ENCODE measurements at regions not wholly inside any gene's neighbourhood (a gene's known extent, or its start where the extent isn't known, plus 50 kb on each side); places are given as distances from the start of the nearest gene placed in this dataset.
"Not testable (repeated sequence)": the region's sequence is repeated elsewhere in the genome, so short reads cannot be mapped to it uniquely, and the experiment has no call there.

DNA sequence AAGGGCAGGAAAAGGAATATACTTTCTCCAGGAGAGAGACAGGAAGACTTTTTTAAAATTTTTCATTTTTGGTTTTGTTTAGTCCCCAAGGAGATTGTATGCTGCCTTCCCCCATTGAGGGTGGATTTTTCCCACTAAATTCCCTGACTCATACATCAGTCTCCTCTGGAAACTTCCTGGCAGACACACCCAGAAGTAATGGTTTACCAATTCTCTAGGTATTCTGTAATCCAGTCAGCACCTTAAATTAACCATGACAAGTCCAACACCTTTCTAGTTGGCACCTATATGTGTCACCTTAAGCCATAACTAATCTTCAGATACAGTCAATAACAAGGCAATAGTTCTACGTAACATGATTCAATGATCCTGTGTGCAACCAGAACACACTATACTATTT lies 373.6 kb upstream of the NPAP1 start:
- not testable (repeated sequence) for H3K4me3 ChIP-seq (ENCODE audit: low read depth, low read length)

DNA sequence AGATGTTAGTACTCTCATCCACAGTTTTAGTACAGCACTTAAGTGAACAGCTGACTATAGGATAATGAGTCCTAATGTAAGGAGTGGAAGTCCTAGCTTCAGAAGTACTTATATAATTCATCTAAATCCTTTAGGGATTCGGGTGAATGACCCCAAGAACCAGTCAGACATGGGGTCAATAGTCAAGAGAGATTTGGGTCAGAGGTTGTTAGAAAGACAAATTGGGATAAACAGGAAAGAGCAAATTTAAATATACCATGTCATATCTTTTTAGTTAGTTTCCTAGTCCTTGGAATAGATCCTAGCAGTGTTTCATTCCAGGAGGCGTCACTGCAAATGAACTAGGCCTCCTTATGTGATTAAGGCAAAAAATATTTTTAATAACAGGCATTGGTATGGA lies 370.8 kb upstream of the NPAP1 start:
- H3K4me3 ChIP-seq (ENCODE audit: low read depth, low read length) = not testable (repeated sequence)

GRCh38 chr15:24305643-24306042 lies 369.9 kb upstream of the NPAP1 start:
- H3K4me3 ChIP-seq (ENCODE audit: low read depth, low read length) = not testable (repeated sequence)

DNA sequence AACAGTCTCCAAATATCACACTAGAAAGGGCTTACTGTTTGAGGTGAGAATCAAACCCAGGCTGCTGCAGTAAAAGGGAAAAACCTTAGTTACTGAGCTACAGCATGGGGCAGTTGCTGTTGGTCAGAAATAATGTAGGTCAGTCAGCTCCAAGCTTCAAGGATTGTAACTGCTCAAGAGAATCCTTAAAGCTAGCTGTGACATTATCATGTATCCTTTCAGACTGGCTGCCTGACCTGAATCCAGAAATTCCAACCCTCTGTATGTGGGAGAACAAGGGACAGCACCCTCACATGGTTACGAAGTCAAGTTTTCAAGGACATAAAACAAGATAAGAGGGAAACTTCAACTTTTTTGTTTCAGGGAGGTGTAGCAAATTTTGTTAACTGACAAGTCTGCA lies 365.9 kb upstream of the NPAP1 start:
- H3K4me3 ChIP-seq (ENCODE audit: low read depth, low read length) = not testable (repeated sequence)

- not testable (repeated sequence) for H3K4me3 ChIP-seq (ENCODE audit: low read depth, low read length)
Observed at GRCh38 chr15:24311692-24312091, 363.9 kb upstream of the NPAP1 start.

DNA sequence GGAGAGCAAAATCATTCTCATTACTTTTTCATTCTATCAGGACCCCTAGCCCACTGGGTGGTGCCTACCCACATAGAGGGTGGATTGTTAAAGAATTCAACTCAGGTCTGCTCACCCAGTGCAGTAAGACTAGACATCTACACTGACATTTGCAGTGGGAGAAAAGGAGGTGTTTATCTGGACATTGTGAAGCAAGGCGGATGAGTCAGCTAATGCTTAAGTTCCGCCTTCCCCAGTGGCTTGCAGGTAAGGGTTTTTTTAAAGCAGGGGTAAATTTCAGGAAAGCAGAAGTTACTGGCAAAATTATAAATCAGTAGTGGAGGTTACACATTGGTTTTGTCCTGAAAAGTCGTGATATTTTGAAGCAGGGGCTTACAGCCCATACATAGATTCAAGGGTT lies 359.2 kb upstream of the NPAP1 start:
- not testable (repeated sequence) for H3K4me3 ChIP-seq (ENCODE audit: low read depth, low read length)

GRCh38 chr15:24318981-24319380 lies 356.6 kb upstream of the NPAP1 start:
- H3K4me3 ChIP-seq (ENCODE audit: low read depth, low read length) = no peak overlapping the region

- H3K4me3 ChIP-seq (ENCODE audit: low read depth, low read length) = not testable (repeated sequence)
Observed at GRCh38 chr15:24324096-24324495, 351.5 kb upstream of the NPAP1 start.

DNA sequence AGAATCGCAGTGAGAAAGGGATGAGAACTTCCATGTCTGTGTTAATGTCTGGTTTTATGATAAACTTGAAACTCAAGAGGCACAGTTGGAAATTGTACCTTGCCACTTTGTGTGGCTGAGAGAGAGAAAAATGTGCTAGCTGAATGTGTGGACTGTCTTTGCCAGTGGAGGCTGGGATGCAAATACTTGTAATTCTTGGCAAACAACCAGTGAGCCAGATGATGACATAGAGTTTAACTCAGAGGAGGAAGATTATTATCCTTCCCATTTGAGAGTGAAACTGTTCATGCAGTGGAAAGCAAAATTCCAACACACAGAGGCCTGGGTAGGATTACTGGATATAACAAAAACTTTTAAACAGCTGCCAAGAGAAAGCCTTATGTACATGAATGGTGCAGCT lies 349.1 kb upstream of the NPAP1 start:
- H3K4me3 ChIP-seq (ENCODE audit: low read depth, low read length) = not testable (repeated sequence)

GRCh38 chr15:24331964-24332363 lies 343.6 kb upstream of the NPAP1 start:
- not testable (repeated sequence) for H3K4me3 ChIP-seq (ENCODE audit: low read depth, low read length)

- not testable (repeated sequence) for H3K4me3 ChIP-seq (ENCODE audit: low read depth, low read length)
Observed at GRCh38 chr15:24341876-24342275, 333.7 kb upstream of the NPAP1 start.

GRCh38 chr15:24352777-24353176 lies 322.8 kb upstream of the NPAP1 start:
- H3K4me3 ChIP-seq (ENCODE audit: low read depth, low read length) = not testable (repeated sequence)

- not testable (repeated sequence) for H3K4me3 ChIP-seq (ENCODE audit: low read depth, low read length)
Observed at GRCh38 chr15:24381103-24381502, 294.5 kb upstream of the NPAP1 start.

- not testable (repeated sequence) for H3K4me3 ChIP-seq (ENCODE audit: low read depth, low read length)
Observed at GRCh38 chr15:24385258-24385657, 290.3 kb upstream of the NPAP1 start.

DNA sequence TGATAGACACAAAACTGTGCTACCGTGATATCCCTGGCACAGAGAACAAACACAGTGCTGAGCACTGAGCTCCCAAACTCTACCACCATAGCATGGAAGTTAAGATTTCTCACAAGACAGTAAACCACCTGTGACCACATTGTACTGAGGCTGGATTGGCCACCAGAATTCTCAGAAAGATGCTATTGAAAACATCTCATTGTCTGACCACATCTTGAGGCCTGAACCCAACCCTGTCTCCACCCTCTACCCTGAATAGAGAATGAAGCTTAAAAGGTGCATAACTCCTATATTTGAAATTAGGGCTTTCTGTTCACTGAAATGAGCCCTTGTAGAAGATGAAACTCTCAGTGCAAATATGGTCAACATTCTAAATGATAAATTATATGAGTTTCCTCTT lies 281.3 kb upstream of the NPAP1 start:
- no peak overlapping the region for H3K4me3 ChIP-seq (ENCODE audit: low read depth, low read length)

DNA sequence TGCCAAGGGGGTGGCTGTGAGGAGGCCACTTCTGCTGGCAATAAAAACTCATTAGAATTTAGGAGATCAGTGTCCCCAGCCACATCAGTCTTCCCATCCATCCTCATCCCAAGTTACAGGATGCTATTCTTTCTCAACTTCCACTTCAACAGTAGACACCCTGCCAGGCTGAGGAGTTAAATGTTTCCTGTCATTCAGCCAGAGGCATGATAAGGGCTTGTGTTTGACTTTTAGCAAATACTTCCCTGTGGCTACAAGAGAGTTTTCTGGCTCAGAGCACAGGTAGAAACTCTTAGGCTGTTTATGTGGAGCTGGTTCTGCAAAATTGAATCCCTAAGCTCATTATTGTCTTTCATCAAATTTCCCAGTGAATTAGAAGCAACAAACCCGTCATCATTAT lies 262.9 kb upstream of the NPAP1 start:
- H3K4me3 ChIP-seq (ENCODE audit: low read depth, low read length) = not testable (repeated sequence)

GRCh38 chr15:24426286-24427054 lies 249.1 kb upstream of the NPAP1 start:
- H3K4me3 ChIP-seq (ENCODE audit: low read depth, low read length) = not testable (repeated sequence)

DNA sequence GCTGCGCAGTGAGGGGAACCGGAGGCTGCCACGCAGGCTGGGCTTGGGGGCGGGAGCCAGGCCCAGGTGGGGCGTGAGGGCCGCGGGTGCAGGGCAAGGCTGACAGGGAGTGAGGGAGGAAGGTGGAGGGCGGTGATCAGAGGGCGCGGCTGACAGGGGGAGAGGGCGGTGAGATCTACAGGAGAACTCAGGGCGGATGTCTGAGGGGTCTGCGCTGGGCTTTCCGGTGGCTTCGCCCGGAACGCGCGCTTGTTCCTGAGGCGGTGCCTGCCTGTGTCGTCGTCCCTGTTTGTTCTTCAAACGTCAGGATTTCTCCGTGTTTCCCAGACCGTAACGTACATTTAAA lies 248.5 kb upstream of the NPAP1 start:
- H3K4me3 ChIP-seq (ENCODE audit: low read depth, low read length) = not testable (repeated sequence)

DNA sequence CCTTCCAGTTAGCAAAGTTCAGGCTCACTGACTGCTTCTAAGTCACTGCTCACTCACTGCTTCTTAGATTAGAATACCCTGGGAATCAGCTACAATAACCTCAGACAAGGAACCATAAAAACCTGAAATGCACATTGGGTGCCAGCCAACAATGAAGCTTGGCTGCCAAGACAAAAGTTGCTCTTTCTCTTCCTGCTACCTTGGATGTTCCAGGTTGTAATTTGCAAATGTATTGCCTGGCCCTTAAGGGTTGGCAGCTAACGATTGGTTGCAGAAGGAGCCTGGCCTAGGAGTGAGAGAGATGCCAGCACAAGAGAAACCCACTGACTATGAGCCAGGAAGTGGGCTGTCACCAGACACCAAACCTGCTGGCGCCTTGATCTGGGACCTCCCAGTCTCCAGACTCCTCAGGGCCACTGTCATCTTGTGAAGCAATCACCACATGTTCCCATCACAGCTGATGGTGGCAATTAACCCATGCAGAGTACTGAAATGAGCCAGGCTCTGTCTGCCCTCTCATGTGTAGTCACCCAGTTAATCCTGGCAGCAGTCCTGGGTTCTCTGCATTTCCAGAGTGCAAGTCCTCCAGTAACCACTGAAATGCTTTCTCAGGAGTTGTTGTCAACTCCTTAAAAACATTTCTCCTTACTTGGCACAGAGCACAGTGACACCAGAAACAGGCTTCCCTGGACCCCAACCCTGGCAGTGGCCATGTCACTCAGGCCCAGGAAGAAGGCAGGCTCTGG lies 240.3 kb upstream of the NPAP1 start:
- not testable (repeated sequence) for H3K4me3 ChIP-seq (ENCODE audit: low read depth, low read length)

- H3K4me3 ChIP-seq (ENCODE audit: low read depth, low read length) = not testable (repeated sequence)
Observed at GRCh38 chr15:24437270-24437669, 238.3 kb upstream of the NPAP1 start.

DNA sequence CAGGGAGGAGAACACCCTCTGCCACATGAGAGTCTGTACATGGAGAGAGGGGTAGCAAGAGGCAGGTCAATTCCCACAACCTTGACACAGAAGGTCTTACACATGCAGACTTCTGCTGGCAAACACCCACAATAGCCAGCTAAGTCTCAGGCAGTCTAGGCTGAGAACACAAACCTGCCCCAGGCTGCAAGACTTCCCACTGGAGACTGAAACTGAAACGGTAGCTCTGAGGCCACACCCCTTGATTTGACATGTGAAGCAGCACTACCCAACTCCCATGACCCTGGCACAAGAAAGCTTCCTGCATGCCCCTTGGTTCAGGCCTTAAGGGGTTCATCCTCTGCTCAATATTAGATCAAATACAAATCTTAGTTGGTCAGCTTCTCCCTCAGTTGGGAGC lies 237.8 kb upstream of the NPAP1 start:
- not testable (repeated sequence) for H3K4me3 ChIP-seq (ENCODE audit: low read depth, low read length)

Measured in iPS-11a (cell line).